SH-SY5Y (cell line): ENCODE measurements at regions not wholly inside any gene's neighbourhood (a gene's known extent, or its start where the extent isn't known, plus 50 kb on each side); places are given as distances from the start of the nearest gene placed in this dataset.

ENCODE experiments used
- GATA2 ChIP-seq: IDR thresholded peaks from 2 replicates; pipeline ENCODE4 v1.6.1; 2011; ENCODE audit warnings: mild to moderate bottlenecking, low read depth, low read length
- GATA3 ChIP-seq: IDR thresholded peaks from 2 replicates; pipeline ENCODE4 v1.6.1; 2011; ENCODE audit warnings: low read depth, mild to moderate bottlenecking, low read length, moderate library complexity

GRCh38 chr7:138278601-138279000 lies 181.5 kb upstream of the TRIM24 start:
- TF ChIP-seq GATA2 (no peak), GATA3 (no peak)
